HL-60/S4 (cell line): ENCODE measurements at regions not wholly inside any gene's neighbourhood (a gene's known extent, or its start where the extent isn't known, plus 50 kb on each side); places are given as distances from the start of the nearest gene placed in this dataset.
"Not testable (repeated sequence)": the region's sequence is repeated elsewhere in the genome, so short reads cannot be mapped to it uniquely, and the experiment has no call there.

ENCODE experiments used
- in situ Hi-C: fragments of 300-500 bp; cut with MboI; formaldehyde crosslinking; loops from 2 replicates; pipeline ENCODE4 v1.14.3; 2022; ENCODE audit warnings: low sequenced_read_pairs

DNA sequence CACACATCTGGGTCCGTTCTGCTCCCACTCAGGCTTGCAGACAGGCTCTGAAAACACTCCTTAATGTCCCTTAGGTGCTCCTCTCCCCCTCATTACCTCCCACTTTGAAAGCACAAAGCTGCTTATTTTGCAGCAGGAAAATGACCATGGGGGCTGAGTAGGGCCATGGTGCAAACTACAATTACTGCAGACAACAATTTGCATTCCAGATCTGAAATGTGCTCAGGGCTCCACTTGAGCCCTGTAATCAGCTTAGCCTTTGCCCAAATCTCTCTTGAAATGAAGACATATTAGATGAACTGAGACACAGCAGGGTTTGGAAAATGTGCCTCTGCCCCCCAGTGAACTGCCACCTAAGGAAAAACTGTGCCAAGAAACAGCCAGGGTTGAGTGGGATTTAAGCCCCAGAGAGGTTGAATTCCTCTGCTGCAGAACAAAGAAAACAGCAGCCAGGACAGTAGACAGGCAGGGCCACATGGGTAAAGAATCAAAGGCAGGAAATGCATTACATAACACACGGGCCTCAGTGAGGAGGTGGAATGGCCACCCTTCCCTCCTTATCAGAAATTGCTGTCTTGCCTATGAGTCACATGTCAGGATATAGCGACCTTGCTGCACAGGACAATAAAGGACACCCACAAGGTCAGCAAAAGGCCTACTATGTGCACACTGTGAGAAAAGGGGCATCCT is 126.8 kb upstream of the ARHGEF3 start:
- in situ Hi-C loops = no loop called here

GRCh38 chr3:56927855-56928254 is 126.1 kb upstream of the ARHGEF3 start:
- in situ Hi-C loops = no loop called here

GRCh38 chr3:56926947-56927282 is 125.2 kb upstream of the ARHGEF3 start:
- in situ Hi-C loops = no loop called here

DNA sequence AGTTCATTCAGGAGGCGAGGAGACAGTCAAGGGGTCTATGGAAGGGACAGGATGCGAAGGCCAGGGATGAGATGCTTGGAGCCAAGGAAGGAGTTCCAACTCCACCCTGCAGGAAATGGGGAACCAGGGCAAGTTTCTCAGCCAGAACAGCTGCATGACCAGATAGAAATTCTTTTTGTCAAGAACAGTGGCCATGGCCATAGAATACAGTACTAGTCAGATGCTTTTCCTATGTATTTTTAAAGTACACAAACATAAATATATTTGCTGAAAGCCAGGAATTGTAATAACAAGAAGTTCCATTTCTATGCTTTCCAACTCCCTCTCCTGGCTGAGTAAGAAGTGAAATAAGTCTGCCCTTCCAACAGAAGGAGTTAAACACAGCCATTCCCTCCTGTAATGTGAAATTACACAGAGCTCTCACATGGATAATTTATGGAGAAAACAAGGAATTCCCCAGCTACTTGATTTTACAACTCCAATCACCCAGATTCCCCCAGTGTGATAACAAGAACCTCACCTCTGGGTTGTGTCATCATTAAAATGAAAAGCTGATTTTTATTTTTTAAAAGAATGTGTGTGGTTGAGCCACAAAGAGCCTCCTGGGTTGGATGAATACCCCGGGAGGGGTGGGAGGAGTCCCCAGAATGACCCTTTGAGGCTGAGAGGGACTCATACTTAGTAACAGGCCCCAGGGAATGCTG is 124.6 kb upstream of the ARHGEF3 start:
- in situ Hi-C loops = no loop called here

GRCh38 chr3:56924700-56925099 is 123.0 kb upstream of the ARHGEF3 start:
- in situ Hi-C loops = not testable (repeated sequence)

DNA sequence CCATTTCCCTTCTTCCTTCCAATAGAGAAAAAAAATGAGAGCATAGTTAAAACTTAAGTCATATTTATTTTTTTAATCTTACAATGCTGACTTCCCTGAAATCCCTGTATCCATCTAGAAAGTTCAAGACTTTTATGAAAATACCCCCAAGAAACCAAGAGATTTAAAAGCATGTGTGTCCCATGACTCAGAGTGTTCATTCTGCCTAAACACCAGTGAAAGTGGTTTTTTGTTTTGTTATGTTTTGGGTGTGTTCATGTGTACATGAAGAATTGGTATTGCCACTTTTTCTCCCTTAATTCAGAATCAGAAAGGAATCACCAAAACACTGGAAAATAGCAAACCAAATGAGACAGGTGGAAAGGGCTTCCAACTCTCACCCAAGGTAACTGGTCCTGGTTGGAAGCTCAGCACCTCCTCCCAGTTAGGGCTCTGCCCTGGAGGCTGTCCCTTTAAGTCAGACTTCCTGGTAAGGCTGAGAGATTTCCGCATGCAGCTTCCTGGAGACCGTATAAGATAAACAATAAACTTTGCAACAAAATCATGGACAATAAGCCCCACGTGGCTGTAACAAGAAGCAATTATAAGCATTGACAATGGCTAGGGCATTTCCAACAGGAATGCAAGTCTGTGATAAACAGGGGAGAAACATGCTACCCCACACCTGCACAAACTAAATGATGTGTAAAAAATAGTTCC is 121.9 kb upstream of the ARHGEF3 start:
- in situ Hi-C loops = no loop called here

- in situ Hi-C loops = no loop called here
Observed at GRCh38 chr3:56921573-56922453, 120.1 kb upstream of the ARHGEF3 start.

GRCh38 chr3:56919797-56920195 is 118.0 kb upstream of the ARHGEF3 start:
- in situ Hi-C loops = no loop called here

GRCh38 chr3:56919137-56919796 is 117.5 kb upstream of the ARHGEF3 start:
- in situ Hi-C loops = no loop called here

GRCh38 chr3:56918111-56918568 is 116.4 kb upstream of the ARHGEF3 start:
- in situ Hi-C loops = no loop called here

GRCh38 chr3:56917361-56918110 is 115.8 kb upstream of the ARHGEF3 start:
- in situ Hi-C loops = no loop called here

DNA sequence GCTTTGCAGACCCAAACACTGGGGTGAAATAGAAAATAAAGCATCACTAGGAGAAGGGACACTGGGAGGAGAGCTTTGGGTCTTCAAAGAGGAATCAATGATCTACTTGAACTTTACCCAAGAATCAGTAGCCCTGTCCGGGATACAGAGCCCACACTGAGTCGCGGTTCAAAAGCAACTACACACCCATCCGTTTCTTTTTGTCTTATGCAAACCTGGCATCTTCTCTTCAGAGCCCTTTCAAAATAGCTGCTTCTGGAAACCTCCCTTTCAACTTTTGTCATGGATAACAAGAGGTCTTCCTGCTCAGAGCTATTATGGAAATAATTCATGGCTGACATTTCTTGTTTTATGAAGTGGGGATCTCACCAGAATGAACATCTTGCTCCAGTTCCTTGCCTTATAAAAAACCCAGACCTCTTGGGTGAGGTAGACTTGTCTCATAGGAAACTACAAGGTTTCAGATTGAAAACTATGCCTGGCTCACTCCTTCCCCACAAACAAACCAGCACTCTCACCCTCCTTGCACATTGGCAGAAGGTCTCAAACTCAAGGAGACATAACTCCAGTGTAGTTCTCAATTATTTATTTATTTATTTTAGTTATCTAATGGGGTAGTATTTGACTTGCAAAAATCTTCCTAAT is 115.1 kb upstream of the ARHGEF3 start:
- in situ Hi-C loops = no loop called here

DNA sequence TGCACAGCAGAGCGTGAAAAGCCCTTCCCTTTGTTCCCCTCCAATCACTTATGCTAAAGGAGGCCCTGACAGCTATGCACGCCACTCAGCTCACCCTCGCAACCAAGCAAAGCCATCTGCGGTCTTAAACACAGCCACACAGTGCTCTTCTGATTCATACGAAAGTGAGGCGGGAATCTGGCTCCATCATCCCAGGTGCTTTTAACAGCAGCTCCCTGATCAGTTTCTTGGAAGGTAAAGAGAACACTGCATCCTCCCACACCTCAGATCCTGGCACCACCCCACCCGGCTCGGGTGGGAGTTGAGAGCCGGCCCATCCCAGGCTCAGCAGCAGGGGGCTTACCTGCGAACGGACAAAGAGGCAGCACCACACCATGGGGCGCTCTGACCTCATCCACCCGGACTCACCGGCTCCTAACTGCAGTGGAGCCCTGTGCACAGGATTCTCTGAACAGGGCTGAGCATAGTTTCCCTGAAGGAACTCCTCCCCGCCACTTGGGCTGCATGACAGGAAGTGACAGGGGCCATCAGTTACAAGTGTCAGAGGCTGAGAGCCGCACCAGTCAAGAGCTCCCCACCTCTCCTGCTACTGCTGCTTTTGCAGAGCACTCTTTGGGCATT is 114.3 kb upstream of the ARHGEF3 start:
- in situ Hi-C loops = no loop called here

DNA sequence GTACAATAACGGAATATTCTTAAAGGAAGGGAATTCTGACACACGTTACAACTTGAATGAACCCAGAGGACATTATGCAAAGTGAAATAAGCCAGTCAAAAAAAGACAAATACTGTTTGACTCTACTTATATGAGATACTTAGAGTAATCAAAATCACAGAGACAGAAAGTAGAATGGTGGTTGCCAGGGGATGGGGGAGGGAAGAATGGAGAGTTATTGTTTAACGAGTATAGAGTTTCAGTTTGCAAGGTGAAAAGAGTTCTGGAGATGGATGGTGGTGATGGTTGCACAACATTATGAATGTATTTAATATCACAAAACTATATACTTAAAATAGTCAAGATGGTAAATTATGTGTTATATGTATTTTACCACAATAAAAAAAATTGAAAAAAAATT is 112.9 kb upstream of the ARHGEF3 start:
- in situ Hi-C loops = no loop called here

DNA sequence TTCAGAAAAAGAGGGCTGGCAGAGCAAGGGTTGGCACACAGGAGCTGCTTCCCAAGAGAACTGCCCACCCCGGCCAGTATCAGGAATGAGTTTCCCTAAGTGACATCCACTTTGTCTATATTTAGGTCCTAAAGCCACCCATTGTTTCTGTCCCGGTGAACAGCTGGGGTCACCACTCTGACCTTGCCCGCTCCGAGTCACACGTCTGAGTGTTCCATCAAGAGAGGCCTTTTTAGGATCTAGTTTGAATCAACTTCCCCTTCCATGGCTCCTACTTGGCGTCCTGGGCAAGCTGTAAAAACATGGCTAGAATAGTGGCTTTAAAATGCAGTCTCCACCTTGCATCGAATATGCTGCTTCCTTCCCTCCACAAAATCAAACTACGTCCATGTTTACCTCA is 109.6 kb upstream of the ARHGEF3 start:
- in situ Hi-C loops = no loop called here

DNA sequence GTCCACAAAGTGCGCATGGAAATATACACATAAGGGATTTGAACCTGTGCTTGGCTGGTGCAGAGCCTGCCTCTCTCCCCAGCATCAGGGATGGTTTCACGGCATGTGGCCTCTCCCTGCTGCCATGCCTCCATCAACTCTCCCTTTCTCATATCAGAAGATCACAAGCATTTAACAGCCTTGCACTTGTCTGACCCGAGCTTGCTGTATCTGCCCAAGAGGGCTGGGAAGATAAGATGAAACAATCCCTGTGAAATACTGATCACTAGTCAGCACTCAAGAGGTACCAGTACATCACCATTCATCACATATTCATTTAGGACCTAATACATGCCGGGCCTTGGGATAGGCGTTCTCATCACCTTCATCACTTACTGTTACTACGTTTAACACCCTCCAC is 107.6 kb upstream of the ARHGEF3 start:
- in situ Hi-C loops = no loop called here

DNA sequence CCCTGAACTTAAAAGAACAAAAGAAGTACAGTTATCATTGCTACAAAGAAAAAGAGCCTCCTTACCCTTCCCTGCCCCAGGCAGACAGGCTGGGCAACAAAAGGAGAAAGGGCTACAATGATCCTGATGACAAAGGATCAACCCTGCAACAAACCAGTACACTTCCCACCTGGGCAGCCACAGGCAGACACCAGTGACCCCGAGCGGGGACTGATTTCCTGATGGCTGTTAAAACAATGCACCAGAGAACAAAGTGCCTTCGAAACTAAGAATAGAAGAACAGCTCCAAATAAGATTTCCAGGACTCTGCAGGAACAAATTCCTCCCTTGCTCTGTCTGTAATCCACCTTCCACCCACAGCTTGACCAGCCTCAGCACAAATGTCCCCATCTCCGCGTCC is 106.3 kb upstream of the ARHGEF3 start:
- in situ Hi-C loops = no loop called here

DNA sequence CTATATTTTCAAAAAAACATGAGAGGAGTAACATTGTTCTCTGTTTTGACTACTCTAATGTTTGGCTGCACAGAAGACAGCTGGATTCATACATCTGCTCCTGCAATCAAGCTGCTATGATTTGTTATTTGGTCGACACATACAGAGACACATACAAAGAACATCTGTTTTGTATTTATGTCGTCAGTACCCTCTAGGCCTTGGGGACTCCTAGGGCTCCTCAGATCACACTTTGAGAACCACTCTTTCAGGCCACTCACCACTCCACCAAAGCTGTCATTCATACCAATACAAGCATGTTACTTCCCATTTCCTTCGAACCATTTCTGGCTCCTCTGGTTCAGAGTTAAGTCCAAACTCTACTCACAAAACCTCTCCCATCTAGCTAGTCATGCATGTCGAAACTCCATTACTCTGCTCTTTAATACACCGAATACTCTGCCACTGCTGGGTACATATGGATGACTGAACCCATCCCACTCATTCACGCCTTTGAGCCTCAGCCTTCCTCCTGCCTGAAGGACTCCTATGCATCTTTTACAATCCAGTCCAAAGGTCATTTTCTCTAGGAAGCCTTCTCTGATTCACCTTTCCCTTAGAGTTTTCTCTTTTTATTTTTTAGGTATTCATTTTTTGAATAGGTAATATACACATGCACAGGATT is 102.9 kb upstream of the ARHGEF3 start:
- in situ Hi-C loops = no loop called here
